ENCODE measurements at regions not wholly inside any gene's neighbourhood (a gene's known extent, or its start where the extent isn't known, plus 50 kb on each side); places are given as distances from the start of the nearest gene placed in this dataset.
"Not testable (repeated sequence)": the region's sequence is repeated elsewhere in the genome, so short reads cannot be mapped to it uniquely, and the experiment has no call there.

- TF ChIP-seq, protein P1, sequence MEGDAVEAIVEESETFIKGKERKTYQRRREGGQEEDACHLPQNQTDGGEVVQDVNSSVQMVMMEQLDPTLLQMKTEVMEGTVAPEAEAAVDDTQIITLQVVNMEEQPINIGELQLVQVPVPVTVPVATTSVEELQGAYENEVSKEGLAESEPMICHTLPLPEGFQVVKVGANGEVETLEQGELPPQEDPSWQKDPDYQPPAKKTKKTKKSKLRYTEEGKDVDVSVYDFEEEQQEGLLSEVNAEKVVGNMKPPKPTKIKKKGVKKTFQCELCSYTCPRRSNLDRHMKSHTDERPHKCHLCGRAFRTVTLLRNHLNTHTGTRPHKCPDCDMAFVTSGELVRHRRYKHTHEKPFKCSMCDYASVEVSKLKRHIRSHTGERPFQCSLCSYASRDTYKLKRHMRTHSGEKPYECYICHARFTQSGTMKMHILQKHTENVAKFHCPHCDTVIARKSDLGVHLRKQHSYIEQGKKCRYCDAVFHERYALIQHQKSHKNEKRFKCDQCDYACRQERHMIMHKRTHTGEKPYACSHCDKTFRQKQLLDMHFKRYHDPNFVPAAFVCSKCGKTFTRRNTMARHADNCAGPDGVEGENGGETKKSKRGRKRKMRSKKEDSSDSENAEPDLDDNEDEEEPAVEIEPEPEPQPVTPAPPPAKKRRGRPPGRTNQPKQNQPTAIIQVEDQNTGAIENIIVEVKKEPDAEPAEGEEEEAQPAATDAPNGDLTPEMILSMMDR (IDR thresholded peaks at IDR 0.05; ENCODE audit: insufficient read depth, low read depth, low read length) = not testable (repeated sequence)
- not testable (repeated sequence) for TF ChIP-seq EZH2 (IDR thresholded peaks at IDR 0.05; ENCODE audit: insufficient read depth, low read length)
Measured at GRCh38 chr7:3144776-3145125, 101.1 kb upstream of the CARD11 start.

Data from astrocyte (in vitro differentiated cells and primary cell).